Breast epithelium (tissue), 3 donors: ENCODE measurements at regions not wholly inside any gene's neighbourhood (a gene's known extent, or its start where the extent isn't known, plus 50 kb on each side); places are given as distances from the start of the nearest gene placed in this dataset.
"Not testable (repeated sequence)": the region's sequence is repeated elsewhere in the genome, so short reads cannot be mapped to it uniquely, and the experiment has no call there.

ENCODE experiments used
- POLR2A ChIP-seq: fragments of 450-650 bp; IDR thresholded peaks from one replicate; pipeline ENCODE4 v1.6.1; 2016; ENCODE audit warnings: antibody characterized with exemption, mild to moderate bottlenecking, moderate library complexity
- POLR2AphosphoS5 ChIP-seq, 3 donors: sonication (generic); formaldehyde crosslinking; IDR thresholded peaks; one replicate each; pipeline ENCODE4 v1.6.1; 2017; ENCODE audit warnings: antibody characterized with exemption in 3 of 3
- TF ChIP-seq, protein P1 (sequence below), 3 donors: fragments of 450-650 bp; IDR thresholded peaks; one replicate each; pipeline ENCODE4 v1.5.1; 2016 to 2017; ENCODE audit warnings: antibody characterized with exemption in 3 of 3, mild to moderate bottlenecking in 3 of 3, moderate library complexity in 3 of 3

DNA sequence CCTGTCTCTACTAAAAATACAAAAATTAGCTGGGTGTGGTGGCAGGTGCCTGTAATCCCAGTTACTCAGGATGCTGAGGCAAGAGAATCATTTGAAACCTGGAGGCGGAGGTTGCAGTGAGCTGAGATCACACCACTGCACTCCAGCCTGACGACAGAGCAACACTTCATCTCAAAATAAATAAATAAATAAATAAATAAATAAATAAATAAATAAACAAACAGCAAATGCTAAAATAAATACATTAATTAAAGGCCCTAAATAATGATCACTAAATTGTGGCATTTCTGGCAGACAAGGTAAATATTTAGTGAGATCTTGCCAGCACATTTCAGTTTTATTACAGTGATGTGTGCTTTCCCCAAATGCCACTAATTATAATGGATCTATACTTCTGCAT, 427.8 kb downstream of the RND3 start:
- TF ChIP-seq, protein P1, sequence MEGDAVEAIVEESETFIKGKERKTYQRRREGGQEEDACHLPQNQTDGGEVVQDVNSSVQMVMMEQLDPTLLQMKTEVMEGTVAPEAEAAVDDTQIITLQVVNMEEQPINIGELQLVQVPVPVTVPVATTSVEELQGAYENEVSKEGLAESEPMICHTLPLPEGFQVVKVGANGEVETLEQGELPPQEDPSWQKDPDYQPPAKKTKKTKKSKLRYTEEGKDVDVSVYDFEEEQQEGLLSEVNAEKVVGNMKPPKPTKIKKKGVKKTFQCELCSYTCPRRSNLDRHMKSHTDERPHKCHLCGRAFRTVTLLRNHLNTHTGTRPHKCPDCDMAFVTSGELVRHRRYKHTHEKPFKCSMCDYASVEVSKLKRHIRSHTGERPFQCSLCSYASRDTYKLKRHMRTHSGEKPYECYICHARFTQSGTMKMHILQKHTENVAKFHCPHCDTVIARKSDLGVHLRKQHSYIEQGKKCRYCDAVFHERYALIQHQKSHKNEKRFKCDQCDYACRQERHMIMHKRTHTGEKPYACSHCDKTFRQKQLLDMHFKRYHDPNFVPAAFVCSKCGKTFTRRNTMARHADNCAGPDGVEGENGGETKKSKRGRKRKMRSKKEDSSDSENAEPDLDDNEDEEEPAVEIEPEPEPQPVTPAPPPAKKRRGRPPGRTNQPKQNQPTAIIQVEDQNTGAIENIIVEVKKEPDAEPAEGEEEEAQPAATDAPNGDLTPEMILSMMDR (IDR thresholded peaks at IDR 0.05), result not testable (repeated sequence)
- TF ChIP-seq POLR2A; POLR2AphosphoS5 (IDR thresholded peaks at IDR 0.05): not testable (repeated sequence)
